ENCODE measurements at regions not wholly inside any gene's neighbourhood (a gene's known extent, or its start where the extent isn't known, plus 50 kb on each side); places are given as distances from the start of the nearest gene placed in this dataset.
"Not testable (repeated sequence)": the region's sequence is repeated elsewhere in the genome, so short reads cannot be mapped to it uniquely, and the experiment has no call there.

- no peak for DNase-seq (ENCODE audit: low read depth)
Measured at GRCh38 chr5:124620743-124621142, 125.7 kb downstream of the ZNF608 start.

- no peak for DNase-seq (ENCODE audit: low read depth)
Measured at GRCh38 chr5:124619121-124619520, 127.3 kb downstream of the ZNF608 start.

GRCh38 chr5:124617787-124618186 lies 128.7 kb downstream of the ZNF608 start:
- no peak for DNase-seq (ENCODE audit: low read depth)

- no peak for DNase-seq (ENCODE audit: low read depth)
Measured at GRCh38 chr5:124614836-124615385, 131.5 kb downstream of the ZNF608 start.

- no peak for DNase-seq (ENCODE audit: low read depth)
Measured at GRCh38 chr5:124614105-124614504, 132.3 kb downstream of the ZNF608 start.

- no peak for DNase-seq (ENCODE audit: low read depth)
Measured at GRCh38 chr5:124613273-124613953, 133.0 kb downstream of the ZNF608 start.

GRCh38 chr5:124612023-124612422 lies 134.4 kb downstream of the ZNF608 start:
- DNase-seq (ENCODE audit: low read depth) = no peak

GRCh38 chr5:124611262-124611661 lies 135.2 kb downstream of the ZNF608 start:
- not testable (repeated sequence) for DNase-seq (ENCODE audit: low read depth)

GRCh38 chr5:124609685-124610084 lies 136.8 kb downstream of the ZNF608 start:
- not testable (repeated sequence) for DNase-seq (ENCODE audit: low read depth)

- no peak for DNase-seq (ENCODE audit: low read depth)
Measured at GRCh38 chr5:124606543-124606942, 139.9 kb downstream of the ZNF608 start.

GRCh38 chr5:124606093-124606492 lies 140.3 kb downstream of the ZNF608 start:
- DNase-seq (ENCODE audit: low read depth) = no peak

- no peak for DNase-seq (ENCODE audit: low read depth)
Measured at GRCh38 chr5:124605541-124605940, 140.9 kb downstream of the ZNF608 start.

- peak; percentile 9 for DNase-seq (ENCODE audit: low read depth)
Measured at GRCh38 chr5:124604419-124604818, 142.0 kb downstream of the ZNF608 start.

- no peak for DNase-seq (ENCODE audit: low read depth)
Measured at GRCh38 chr5:124602925-124603650, 143.4 kb downstream of the ZNF608 start.

GRCh38 chr5:124599028-124599973 lies 147.1 kb downstream of the ZNF608 start:
- DNase-seq (ENCODE audit: low read depth) = peak; percentile 88

GRCh38 chr5:124596595-124597421 lies 149.6 kb downstream of the ZNF608 start:
- DNase-seq (ENCODE audit: low read depth) = peak; percentile 74

- DNase-seq (ENCODE audit: low read depth) = no peak
Measured at GRCh38 chr5:124593952-124594351, 152.5 kb downstream of the ZNF608 start.

- DNase-seq (ENCODE audit: low read depth) = no peak
Measured at GRCh38 chr5:124592891-124593290, 153.5 kb downstream of the ZNF608 start.

GRCh38 chr5:124591583-124591982 lies 154.9 kb downstream of the ZNF608 start:
- DNase-seq (ENCODE audit: low read depth) = no peak

- no peak for DNase-seq (ENCODE audit: low read depth)
Measured at GRCh38 chr5:124590686-124591085, 155.8 kb downstream of the ZNF608 start.
